ENCODE measurements at regions not wholly inside any gene's neighbourhood (a gene's known extent, or its start where the extent isn't known, plus 50 kb on each side); places are given as distances from the start of the nearest gene placed in this dataset.

- DNase-seq, result no peak
- in situ Hi-C loops (cut with HindIII; ENCODE audit: low pct_ligation_motif_present, low pct_unique_long_range_greater_than_20kb, low sequenced_read_pairs), result no loop called here
Observed at GRCh38 chr4:175451238-175451965, 360.7 kb downstream of the GPM6A start.

DNA sequence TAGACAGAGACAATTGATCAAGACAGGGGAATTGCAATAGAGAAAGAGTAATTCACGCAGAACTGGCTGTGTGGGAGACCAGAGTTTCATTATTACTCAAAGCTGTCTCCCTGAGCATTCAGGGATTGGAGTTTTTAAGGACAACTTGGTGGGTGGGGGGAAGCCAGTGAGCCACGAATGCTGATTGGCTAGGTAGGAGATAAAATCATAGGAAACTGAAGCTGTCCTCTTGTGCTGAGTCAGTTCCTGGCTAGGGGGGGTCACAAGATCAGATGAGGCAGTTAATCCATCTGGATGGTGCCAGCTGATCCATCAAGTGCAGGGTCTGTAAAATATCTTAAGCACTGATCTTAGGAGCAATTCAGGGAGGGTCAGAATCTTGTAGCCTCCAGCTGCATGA is 358.6 kb downstream of the GPM6A start:
- in situ Hi-C loops (cut with HindIII; ENCODE audit: low pct_ligation_motif_present, low pct_unique_long_range_greater_than_20kb, low sequenced_read_pairs), result no loop called here
- no peak for DNase-seq

GRCh38 chr4:175456131-175456530 is 355.9 kb downstream of the GPM6A start:
- in situ Hi-C loops (cut with HindIII; ENCODE audit: low pct_ligation_motif_present, low pct_unique_long_range_greater_than_20kb, low sequenced_read_pairs), result no loop called here
- DNase-seq, result peak; percentile 48

GRCh38 chr4:175457956-175458355 is 354.1 kb downstream of the GPM6A start:
- in situ Hi-C loops (cut with HindIII; ENCODE audit: low pct_ligation_motif_present, low pct_unique_long_range_greater_than_20kb, low sequenced_read_pairs), result no loop called here
- no peak for DNase-seq

GRCh38 chr4:175459571-175459970 is 352.5 kb downstream of the GPM6A start:
- in situ Hi-C loops (cut with HindIII; ENCODE audit: low pct_ligation_motif_present, low pct_unique_long_range_greater_than_20kb, low sequenced_read_pairs), result no loop called here
- DNase-seq, result no peak

GRCh38 chr4:175460414-175460813 is 351.6 kb downstream of the GPM6A start:
- DNase-seq, result no peak
- in situ Hi-C loops (cut with HindIII; ENCODE audit: low pct_ligation_motif_present, low pct_unique_long_range_greater_than_20kb, low sequenced_read_pairs), result no loop called here

- DNase-seq, result peak; percentile 4
- in situ Hi-C loops (cut with HindIII; ENCODE audit: low pct_ligation_motif_present, low pct_unique_long_range_greater_than_20kb, low sequenced_read_pairs), result no loop called here
Observed at GRCh38 chr4:175469514-175469913, 342.6 kb downstream of the GPM6A start.

DNA sequence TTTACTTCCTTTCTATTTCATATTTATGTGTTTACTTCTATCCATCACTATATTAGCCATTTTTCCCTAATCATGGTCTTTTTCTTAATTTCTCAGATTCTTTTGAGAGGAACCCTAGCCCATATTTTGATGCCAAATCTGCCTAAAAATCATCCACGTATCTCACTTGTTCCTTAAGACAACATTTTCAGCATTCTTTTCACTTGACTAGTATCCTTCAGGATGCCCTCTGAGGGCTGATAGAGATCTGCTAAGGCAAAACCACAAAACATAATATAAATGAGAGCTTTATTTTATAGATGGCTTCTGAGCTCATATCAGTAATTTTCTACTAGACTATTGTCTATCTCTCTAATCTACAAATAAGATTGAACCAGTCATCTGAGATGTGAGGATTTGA is 341.9 kb downstream of the GPM6A start:
- DNase-seq, result peak; percentile 33

DNA sequence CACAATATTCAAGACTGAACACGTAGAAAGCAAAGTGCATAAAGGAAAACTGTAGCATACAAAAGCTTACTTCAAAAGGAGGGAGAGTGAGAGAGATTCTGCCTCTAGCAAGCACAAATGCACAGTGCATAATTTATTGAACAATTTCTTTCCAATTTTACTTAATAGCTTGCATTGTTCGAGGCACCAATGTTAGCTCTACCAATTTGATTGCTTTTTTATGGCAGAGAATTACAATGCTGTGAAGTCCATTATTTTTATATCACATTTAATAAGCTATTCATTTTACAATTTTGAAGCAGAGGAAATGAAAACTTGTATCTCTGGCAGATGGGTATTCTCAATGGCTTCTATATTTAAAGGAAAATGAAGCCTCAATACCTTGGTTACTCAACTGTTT is 331.7 kb downstream of the GPM6A start:
- in situ Hi-C loops (cut with HindIII; ENCODE audit: low pct_ligation_motif_present, low pct_unique_long_range_greater_than_20kb, low sequenced_read_pairs), result no loop called here
- DNase-seq, result no peak

More for the DNA sequence above, 341.9 kb downstream of the GPM6A start:
- in situ Hi-C loops (cut with HindIII; ENCODE audit: low pct_ligation_motif_present, low pct_unique_long_range_greater_than_20kb, low sequenced_read_pairs), result no loop called here

DNA sequence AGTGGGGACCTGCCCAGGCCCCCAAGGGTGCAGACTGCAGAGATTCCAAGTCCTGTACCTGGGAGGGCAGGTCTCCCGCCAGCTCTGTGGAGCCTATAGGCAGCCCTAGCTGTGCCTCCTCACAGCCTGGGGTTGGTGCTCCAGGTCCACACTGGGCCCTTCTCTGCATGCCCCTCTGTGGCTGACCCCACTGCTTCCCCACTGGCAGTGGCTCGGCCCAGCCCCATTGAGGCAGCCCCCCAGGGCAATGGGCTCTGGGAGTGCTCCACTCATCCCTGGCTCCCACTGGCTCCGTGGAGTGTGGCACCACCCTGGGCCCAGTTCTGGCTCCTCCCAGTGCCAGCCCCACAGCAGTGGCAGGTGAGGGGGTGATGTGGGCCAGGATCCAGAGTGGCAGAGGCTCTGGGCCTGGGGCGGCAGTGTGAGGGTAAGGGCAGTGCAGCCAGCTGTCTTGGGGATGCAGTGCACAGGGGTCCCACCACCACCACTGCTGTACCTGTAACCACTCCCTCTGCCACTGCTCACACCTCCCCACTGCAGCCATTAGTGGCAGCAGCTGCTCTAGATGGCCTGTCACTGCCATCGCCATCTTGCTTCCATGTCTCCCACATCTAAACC is 312.2 kb downstream of the GPM6A start:
- in situ Hi-C loops (cut with HindIII; ENCODE audit: low pct_ligation_motif_present, low pct_unique_long_range_greater_than_20kb, low sequenced_read_pairs), result no loop called here
- no peak for DNase-seq

GRCh38 chr4:175504318-175504717 is 307.7 kb downstream of the GPM6A start:
- no peak for DNase-seq
- in situ Hi-C loops (cut with HindIII; ENCODE audit: low pct_ligation_motif_present, low pct_unique_long_range_greater_than_20kb, low sequenced_read_pairs), result no loop called here

DNA sequence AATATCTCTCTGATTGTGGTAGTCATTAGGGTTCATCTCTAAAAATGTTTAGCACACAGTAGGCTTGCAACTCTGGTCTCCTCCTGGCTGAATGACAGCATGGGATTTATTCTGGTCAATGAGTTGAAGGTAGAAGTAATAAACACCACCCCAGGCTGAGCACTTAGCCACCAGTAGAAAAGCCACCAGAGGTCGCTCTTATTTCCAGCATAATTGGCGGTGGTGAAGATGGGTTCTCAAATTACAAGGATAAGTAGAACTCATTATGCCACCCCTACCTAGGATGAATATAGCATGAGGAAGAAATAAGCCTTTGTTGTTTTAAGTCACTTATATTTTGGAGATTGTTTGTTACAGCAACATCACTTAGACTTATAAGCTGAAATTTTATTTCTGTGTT is 302.7 kb downstream of the GPM6A start:
- in situ Hi-C loops (cut with HindIII; ENCODE audit: low pct_ligation_motif_present, low pct_unique_long_range_greater_than_20kb, low sequenced_read_pairs), result no loop called here
- no peak for DNase-seq

DNA sequence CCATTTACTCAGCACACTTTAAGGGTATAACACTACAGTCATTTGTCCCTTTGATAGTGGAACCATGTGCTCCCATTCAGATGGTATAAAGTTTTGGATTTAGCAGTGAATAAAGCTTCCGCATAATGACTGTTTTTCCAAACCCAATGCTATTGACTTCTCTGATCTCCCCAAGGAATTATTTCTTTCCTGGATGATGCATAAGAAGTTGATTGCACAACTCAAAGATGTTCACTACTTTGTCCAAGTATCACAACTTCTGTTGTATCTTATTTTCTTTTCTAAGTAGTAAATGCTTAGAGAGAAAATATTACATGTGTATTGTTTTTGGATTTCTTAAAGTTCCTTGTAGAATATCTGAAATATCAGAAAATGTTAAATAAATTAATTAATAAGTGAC is 300.2 kb downstream of the GPM6A start:
- in situ Hi-C loops (cut with HindIII; ENCODE audit: low pct_ligation_motif_present, low pct_unique_long_range_greater_than_20kb, low sequenced_read_pairs), result no loop called here
- no peak for DNase-seq

- in situ Hi-C loops (cut with HindIII; ENCODE audit: low pct_ligation_motif_present, low pct_unique_long_range_greater_than_20kb, low sequenced_read_pairs), result no loop called here
- no peak for DNase-seq
Observed at GRCh38 chr4:175514174-175514573, 297.9 kb downstream of the GPM6A start.

DNA sequence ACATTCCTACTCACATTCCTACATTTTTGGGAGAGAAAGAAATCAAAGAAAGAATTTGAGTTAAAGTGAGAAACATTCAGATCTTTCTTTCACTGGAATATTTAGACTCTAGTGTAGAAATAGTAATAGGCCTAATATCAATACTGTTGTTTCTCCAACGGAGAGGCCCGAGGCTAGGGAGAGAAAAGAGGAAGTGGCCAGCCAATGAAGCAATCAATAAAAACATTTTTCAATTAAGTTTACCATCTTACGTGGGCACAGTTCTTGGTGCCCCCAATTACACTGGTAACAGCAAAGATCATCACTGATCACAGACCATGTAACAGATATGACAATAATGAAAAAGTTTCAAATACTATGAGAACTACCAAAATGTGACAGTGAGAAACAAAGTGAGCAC is 281.4 kb downstream of the GPM6A start:
- DNase-seq, result no peak
- in situ Hi-C loops (cut with HindIII; ENCODE audit: low pct_ligation_motif_present, low pct_unique_long_range_greater_than_20kb, low sequenced_read_pairs), result no loop called here

DNA sequence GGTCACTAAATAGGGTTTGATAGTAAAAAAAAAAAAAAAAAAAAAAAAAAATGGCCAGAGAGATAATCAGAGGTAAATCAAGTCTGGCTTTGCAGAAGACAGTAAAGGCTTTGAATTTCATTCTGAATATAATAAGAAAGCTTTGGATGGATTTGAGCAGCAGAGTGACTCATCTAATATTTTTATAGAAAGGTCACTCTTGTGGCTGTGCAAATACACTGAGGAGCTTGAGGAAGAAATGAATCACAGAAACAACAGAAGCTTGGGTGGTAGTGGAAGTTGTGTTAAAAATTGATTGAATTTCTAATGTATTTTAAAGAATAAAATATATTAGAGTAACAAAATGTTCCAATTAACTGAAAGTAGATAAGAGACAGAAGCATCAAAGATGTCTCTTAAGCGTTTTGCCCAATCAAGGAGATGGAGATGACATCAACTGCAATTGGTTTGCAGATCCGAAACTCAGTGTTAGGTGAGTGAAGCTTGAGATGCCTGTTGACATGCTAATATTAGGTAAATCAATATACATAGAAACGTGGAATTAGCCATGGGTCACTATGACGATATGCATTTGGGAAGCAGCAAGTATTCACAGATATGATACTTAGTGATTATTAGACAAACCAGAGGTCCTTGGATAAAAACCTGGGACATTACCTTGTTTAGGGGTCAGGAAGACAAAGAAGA is 280.5 kb downstream of the GPM6A start:
- DNase-seq, result no peak
- in situ Hi-C loops (cut with HindIII; ENCODE audit: low pct_ligation_motif_present, low pct_unique_long_range_greater_than_20kb, low sequenced_read_pairs), result no loop called here

DNA sequence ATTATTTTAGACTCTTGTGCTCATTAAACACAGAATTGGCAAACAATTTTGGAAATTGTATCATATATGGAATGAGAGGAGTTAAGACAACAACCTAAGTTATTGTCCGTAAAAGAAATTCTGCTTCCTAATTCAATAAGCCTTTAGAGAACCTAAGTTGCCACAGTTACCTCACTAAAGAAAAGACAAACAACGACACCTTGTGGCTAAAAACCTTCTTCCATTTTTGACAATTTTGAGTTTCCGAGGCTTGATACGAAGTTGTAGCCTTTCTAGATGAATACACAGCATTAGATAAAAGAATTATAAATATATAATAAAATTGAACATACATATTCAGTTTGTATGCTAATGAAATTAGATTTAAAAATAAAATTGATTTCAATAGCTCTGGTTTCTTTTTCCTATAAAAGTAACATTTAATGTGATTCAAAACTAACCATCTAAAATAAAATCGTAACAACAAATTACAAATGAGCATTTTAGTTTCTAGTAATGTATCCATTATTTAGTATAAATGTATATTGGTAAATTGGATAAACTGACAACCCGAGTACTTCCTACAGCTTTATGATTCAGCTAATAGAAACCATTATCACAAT is 275.1 kb downstream of the GPM6A start:
- peak; percentile 78 for DNase-seq
- in situ Hi-C loops (cut with HindIII; ENCODE audit: low pct_ligation_motif_present, low pct_unique_long_range_greater_than_20kb, low sequenced_read_pairs), result no loop called here

GRCh38 chr4:175539498-175539897 is 272.6 kb downstream of the GPM6A start:
- in situ Hi-C loops (cut with HindIII; ENCODE audit: low pct_ligation_motif_present, low pct_unique_long_range_greater_than_20kb, low sequenced_read_pairs), result no loop called here
- DNase-seq, result no peak

- in situ Hi-C loops (cut with HindIII; ENCODE audit: low pct_ligation_motif_present, low pct_unique_long_range_greater_than_20kb, low sequenced_read_pairs), result no loop called here
Observed at GRCh38 chr4:175540151-175540550, 271.9 kb downstream of the GPM6A start.

More at GRCh38 chr4:175540151-175540550, 271.9 kb downstream of the GPM6A start:
- DNase-seq, result no peak

Data from ACHN (cell line).